T-helper 22 cell (primary cell): ENCODE measurements at regions not wholly inside any gene's neighbourhood (a gene's known extent, or its start where the extent isn't known, plus 50 kb on each side); places are given as distances from the start of the nearest gene placed in this dataset.

Source experiments
- DNase-seq: peaks from one replicate; pipeline ENCODE4 v3.0.0-alpha.2; 2020; ENCODE audit warnings: low read depth

GRCh38 chr2:144156736-144157640 is 362.9 kb downstream of the ZEB2 start:
- no peak for DNase-seq

GRCh38 chr2:144154205-144154604 is 365.7 kb downstream of the ZEB2 start:
- DNase-seq: no peak

GRCh38 chr2:144152817-144153271 is 367.1 kb downstream of the ZEB2 start:
- DNase-seq: no peak

DNA sequence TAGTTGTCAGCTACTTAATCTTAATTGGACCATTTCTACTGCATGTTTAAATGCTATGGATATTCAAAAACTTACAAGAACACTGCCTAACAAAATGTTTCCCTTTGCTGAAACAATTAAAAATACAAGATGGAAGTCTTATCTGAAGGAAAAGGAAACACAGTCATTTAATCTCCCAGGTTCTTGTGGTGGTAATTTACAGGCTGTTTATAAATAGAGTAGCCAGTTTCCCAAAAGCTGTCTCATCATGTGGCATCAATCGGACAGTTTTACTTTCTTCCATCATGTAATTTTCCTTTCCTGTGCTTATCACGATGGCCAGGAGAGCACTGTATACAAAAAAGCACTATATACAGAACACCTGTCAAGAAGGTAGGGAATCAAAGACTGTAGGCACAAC is 368.1 kb downstream of the ZEB2 start:
- DNase-seq: no peak

DNA sequence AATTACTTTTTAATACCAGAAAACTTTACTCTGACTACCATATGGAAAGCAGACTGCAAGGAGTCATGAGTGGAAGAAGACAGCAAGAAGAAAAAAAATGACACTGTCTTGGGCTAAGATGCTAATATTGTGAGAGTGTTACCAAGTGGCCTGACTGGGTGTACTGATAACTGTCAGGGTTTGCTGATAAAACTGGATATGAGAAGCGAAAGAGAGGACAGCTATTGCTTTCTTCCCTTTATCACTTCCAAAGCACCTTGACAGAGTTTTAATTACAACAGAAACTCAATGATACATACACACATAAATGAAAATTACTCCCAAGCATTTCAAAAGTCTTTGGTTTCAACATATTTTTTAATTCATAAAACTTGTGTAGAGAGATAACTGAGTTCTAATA is 368.5 kb downstream of the ZEB2 start:
- no peak for DNase-seq

DNA sequence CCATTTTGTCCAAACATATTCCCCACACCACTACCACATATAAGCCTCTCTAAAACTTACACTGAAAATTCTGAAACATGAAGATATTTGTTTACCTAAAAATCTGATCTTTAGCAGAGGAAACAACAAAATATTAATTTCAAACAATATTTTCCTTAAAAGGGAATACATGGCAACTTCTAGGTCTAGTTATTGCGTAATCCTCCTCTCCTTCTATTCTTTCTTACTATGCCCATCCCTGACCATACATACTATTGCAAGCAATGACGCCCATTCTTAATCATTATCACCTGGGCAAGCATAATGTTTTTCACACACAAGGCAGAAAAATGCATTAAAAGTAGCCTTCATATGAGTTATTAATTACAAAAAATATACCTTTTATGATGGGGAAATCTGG is 372.6 kb downstream of the ZEB2 start:
- no peak for DNase-seq

GRCh38 chr2:144146876-144147275 is 373.0 kb downstream of the ZEB2 start:
- no peak for DNase-seq

DNA sequence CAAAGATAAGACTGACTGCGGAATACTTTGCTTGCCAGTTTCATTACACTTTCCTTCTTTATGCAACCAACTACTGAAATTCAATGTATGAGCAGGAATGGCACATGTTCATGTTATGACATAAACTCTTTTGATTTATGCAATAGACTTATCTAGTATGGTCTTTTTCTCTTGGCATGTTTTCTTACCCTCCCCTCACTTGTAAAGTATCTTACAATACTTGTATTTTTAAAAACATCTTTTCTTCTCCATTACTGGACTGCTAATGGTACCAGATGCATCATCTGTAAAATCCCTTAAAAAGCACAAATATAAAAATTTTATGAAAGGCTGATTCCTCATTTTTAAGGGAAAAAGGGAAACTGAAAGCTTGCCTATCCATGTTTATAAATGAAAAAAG is 373.8 kb downstream of the ZEB2 start:
- no peak for DNase-seq

DNA sequence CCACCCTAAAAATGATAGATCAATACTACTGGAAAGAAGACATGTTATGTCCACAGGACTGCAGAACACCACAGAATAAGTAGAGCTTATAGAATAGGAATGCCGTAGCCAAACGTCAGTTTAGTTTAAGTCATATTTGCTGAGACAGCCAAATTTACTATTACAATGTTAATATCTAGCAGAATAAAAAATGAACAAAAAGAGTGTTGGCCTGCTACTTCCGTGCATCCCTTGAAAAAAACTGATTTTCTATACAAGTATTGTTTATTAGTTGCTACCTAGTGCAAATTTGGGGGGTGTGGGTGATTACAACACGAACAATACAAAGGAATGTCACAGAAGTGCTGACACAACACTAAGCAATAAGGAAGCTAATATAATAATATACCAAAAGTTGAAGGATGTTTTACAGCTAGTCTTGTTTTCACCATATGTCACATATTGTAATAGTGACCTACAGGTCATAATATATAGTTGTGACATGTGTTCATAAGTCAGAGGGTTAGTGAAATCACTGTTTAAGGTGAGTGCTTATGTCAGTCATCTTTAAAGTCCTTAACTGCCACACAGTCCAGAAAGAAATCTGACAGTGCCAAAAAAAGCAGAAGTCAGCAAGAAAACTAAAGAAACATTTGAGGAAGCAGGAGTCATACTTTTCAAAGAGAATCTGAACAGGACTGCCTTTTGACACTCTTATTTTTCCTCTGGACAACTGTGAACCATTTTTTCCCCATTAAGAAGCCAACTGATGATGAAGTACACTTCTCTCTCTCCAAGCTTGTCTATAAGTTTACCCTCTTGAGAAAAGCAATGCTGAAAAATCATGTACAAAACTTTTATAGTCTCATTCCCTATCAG is 376.4 kb downstream of the ZEB2 start:
- DNase-seq: no peak

GRCh38 chr2:144140891-144141290 is 379.0 kb downstream of the ZEB2 start:
- DNase-seq: no peak

GRCh38 chr2:144137705-144138428 is 382.1 kb downstream of the ZEB2 start:
- DNase-seq: no peak

DNA sequence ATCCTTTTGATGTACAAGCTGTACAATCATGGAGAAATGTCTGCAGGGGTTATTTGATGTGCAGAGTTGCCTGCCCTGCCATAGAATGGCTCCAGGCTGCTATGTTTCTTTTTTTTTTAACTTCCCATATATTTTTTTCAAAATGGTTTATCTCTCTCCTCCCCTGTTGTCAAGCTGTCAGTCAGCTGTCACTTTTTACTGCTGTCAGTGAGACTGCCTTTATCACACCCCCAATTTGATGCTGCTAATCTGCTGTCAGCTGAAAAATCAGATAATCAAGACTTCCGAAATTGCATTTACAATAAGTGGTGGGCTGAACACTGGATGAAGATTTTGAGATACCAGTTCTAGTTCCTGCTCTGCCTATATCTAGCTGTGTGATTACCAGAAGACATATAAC is 382.6 kb downstream of the ZEB2 start:
- DNase-seq: no peak

- DNase-seq: no peak
Observed at GRCh38 chr2:144136297-144137010, 383.5 kb downstream of the ZEB2 start.

DNA sequence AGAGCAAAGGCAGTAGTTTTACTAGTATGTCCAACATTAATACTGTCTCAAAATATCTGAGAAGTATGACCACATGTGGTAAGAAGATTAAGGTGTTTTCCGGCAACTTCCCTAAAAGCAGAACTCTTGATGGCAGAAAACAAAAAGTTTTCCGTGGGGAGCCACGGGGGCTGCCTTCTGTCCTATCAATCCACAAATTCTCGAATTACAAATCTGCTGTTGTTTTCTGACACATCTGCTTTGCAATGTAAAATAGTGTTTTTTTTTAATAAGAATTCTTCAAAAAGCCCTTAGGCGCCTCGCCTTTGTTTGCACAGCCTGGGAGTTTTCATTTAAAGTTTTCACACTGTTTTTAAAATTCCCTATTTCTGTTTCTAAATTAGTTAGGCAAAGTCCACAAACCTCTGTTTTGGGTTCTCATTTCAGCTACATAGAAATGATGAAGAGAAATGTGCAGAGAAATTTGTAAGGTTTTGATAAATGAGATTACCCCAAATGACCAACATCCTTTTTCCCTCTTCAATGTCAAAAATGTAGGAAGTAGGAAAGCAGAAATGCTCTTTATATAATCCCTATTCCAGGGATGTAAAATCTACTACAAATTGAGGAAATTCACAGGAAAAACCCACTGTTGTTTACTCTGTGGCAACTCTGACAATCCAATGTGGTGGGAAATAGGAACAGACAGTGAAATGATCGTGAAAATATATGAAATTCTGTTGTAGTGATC is 385.8 kb downstream of the ZEB2 start:
- no peak for DNase-seq

- no peak for DNase-seq
Observed at GRCh38 chr2:144132357-144132756, 387.6 kb downstream of the ZEB2 start.

GRCh38 chr2:144131042-144131441 is 388.9 kb downstream of the ZEB2 start:
- DNase-seq: no peak

DNA sequence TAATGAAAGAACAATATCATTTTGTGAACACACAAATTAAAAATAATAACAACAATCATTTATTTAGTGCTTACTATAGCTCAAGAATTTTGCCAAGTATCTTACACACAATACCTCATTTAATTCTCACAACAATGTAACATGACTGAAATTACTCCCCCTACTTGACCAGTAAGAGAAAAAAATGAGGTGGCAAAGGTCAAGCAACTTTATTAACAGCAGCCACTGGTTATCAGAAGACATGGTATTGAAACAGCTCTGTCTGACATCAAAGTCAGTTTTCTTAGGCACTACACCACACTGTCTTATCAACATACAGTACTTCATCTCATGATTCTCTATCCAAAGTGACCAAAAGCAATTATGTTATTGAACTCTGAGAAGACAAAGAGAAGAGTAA is 389.4 kb downstream of the ZEB2 start:
- DNase-seq: no peak

GRCh38 chr2:144128130-144128746 is 391.7 kb downstream of the ZEB2 start:
- no peak for DNase-seq

DNA sequence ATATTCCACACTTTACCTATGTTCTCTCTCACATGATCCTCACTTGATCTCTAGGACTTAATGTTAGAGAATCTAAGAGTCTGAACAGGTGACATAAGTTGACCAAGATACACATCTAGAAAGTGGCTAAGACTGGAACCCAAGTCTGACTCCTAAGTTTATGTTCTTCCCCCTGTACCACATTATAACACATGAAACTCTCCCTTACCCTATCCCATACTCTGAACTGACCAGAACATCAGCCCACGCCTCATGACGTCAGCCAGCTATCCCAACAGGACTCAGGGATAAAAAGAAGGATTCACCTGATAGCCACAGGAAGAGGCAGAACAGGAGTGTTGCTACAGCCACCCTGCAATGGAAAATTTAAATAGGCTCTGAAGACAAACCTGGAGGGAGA is 392.2 kb downstream of the ZEB2 start:
- DNase-seq: no peak

- no peak for DNase-seq
Observed at GRCh38 chr2:144126302-144126701, 393.6 kb downstream of the ZEB2 start.

- no peak for DNase-seq
Observed at GRCh38 chr2:144125751-144126150, 394.2 kb downstream of the ZEB2 start.
